ENCODE measurements at regions not wholly inside any gene's neighbourhood (a gene's known extent, or its start where the extent isn't known, plus 50 kb on each side); places are given as distances from the start of the nearest gene placed in this dataset.
A peak's percentile ranks its signal among the peaks of the same experiment; 100 is the strongest.

GRCh38 chr3:152175528-152175889, 93.2 kb upstream of the MBNL1 start:
- H3K4me3 Mint-ChIP-seq, result no peak overlapping the region
- H3K27me3 Mint-ChIP-seq (ENCODE audit: low read depth), result no peaks in the 10 kb centered on the region
- peaks cover 3% of the 10 kb centered on the region for H3K36me3 Mint-ChIP-seq (ENCODE audit: low read depth)
- H3K27ac Mint-ChIP-seq, result no peak overlapping the region
- peaks cover 2% of the 10 kb centered on the region for H3K9me3 Mint-ChIP-seq
- DNase-seq, result no peak
- intact Hi-C loops (cut with micrococcal nuclease), result no loop called here
- peaks cover 37% of the 10 kb centered on the region for H3K4me1 Mint-ChIP-seq (ENCODE audit: low read depth)
- CTCF ChIA-PET, result interaction anchor here (0.8 to 1.4 kb wide), 3 partner anchors 8 to 39 kb away, joined by 3 to 4 read pairs (median 3); no protein-coding TSS in a partner anchor

DNA sequence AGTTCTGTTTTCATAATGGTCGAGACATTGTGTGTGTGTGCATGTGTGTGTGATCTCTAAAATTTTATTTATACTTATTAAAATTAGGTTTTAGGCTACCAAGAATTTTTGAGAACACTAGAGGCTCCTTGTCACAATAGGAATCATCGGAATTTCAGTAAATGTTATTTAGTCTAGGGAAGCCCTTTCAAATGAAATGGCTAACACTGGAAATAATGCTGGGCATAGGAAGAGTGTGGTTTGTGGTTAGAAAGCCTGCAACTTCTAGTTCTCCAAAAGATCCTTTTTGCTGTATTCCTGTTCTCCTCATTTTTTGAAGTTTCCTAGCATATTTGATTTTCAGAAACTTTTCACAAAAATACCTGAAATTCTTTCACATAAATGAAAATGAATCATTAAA, 92.5 kb upstream of the MBNL1 start:
- DNase-seq, result no peak
- Mint-ChIP-seq H3K27ac (no peak overlapping the region), H3K4me1 (ENCODE audit: low read depth) (peaks cover 41% of the 10 kb centered on the region), H3K4me3 (no peak overlapping the region), H3K36me3 (ENCODE audit: low read depth) (peaks cover 3% of the 10 kb centered on the region), H3K27me3 (ENCODE audit: low read depth) (no peaks in the 10 kb centered on the region), H3K9me3 (no peaks in the 10 kb centered on the region)
- intact Hi-C loops (cut with micrococcal nuclease), result no loop called here
- CTCF ChIA-PET, result interaction anchor here (0.8 to 1.4 kb wide), 3 partner anchors 9 to 57 kb away, joined by 3 to 4 read pairs (median 3); no protein-coding TSS in a partner anchor

DNA sequence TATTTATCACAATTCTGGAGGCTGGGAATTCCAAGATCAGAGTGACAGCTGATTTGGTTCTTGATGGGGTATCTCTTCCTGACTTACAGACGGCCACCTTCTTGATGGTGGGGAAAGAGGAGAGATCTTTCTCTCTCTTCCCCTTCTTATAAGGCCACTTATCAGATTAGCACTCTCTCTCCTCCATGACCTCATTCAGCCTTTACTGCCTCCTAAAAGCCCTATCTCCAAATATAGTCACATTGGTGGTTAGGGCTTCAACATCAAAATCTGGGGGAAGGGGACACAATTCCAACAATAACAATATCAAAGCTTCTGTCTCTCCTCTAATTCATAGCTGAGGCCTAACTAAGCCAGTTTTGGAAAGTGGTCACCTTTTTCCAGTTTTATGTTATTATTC, 91.7 kb upstream of the MBNL1 start:
- Mint-ChIP-seq H3K36me3 (ENCODE audit: low read depth) (peaks cover 1% of the 10 kb centered on the region), H3K9me3 (no peaks in the 10 kb centered on the region), H3K4me3 (no peak overlapping the region), H3K4me1 (ENCODE audit: low read depth) (peaks cover 48% of the 10 kb centered on the region), H3K27ac (no peak overlapping the region), H3K27me3 (ENCODE audit: low read depth) (no peaks in the 10 kb centered on the region)
- CTCF ChIA-PET, result interaction anchor here (0.6 to 1.6 kb wide), 3 partner anchors 11 to 40 kb away, joined by 3 to 5 read pairs (median 4); no protein-coding TSS in a partner anchor
- no peak for DNase-seq
- intact Hi-C loops (cut with micrococcal nuclease), result no loop called here

DNA sequence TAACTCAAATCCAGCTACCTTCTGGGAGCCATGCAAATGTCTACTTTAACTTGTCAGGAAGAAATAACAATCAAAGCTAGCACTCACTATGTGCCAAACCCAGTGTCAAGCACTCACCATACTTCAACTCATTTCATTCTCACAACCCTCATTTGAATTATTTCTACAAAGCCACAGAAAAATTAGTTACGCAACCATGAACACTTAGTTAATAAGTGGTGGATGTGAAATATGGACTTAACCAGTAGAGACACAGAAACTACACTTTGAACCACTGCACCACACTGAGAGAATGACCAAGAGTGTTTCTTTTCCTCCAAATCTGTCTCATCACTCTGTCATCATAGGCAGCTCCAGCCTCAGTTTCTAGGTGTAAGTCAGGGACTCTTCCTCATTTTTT, 91.0 kb upstream of the MBNL1 start:
- Mint-ChIP-seq H3K27ac (no peak overlapping the region), H3K4me3 (no peak overlapping the region), H3K27me3 (ENCODE audit: low read depth) (no peaks in the 10 kb centered on the region), H3K4me1 (ENCODE audit: low read depth) (peaks cover 56% of the 10 kb centered on the region), H3K36me3 (ENCODE audit: low read depth) (no peaks in the 10 kb centered on the region), H3K9me3 (no peaks in the 10 kb centered on the region)
- intact Hi-C loops (cut with micrococcal nuclease), result loop anchor here (2.0 kb wide), 1 partner anchor 51 kb away; no protein-coding TSS in a partner anchor
- no peak for DNase-seq
- CTCF ChIA-PET, result interaction anchor here (0.8 to 1.6 kb wide), 3 partner anchors 11 to 105 kb away, joined by 3 to 7 read pairs (median 5); no protein-coding TSS in a partner anchor

- CTCF ChIA-PET, result interaction anchor here (0.6 to 2.9 kb wide), 31 partner anchors 8 to 343 kb away, joined by 3 to 24 read pairs (median 4); no protein-coding TSS in a partner anchor
- Mint-ChIP-seq H3K4me3 (peak overlapping the region; percentile 46), H3K27ac (peak overlapping the region; percentile 28), H3K9me3 (no peaks in the 10 kb centered on the region), H3K36me3 (ENCODE audit: low read depth) (no peaks in the 10 kb centered on the region), H3K4me1 (ENCODE audit: low read depth) (peaks cover 81% of the 10 kb centered on the region), H3K27me3 (ENCODE audit: low read depth) (no peaks in the 10 kb centered on the region)
- intact Hi-C loops (cut with micrococcal nuclease), result loop anchor here (1.0 to 2.0 kb wide), 4 partner anchors 85 to 341 kb away; partner anchors contain the start of gene MBNL1
- DNase-seq, result peak; percentile 80
Measured at GRCh38 chr3:152183473-152183872, 85.3 kb upstream of the MBNL1 start.

- intact Hi-C loops (cut with micrococcal nuclease), result loop anchor here (1.0 kb wide), 1 partner anchor 7 kb away; no protein-coding TSS in a partner anchor
- no peaks in the 10 kb centered on the region for H3K27me3 Mint-ChIP-seq (ENCODE audit: low read depth)
- CTCF ChIA-PET, result interaction anchor here (0.6 to 2.9 kb wide), 14 partner anchors 9 to 339 kb away, joined by 3 to 24 read pairs (median 3); no protein-coding TSS in a partner anchor
- H3K4me3 Mint-ChIP-seq, result no peak overlapping the region
- no peak overlapping the region for H3K27ac Mint-ChIP-seq
- DNase-seq, result no peak
- no peaks in the 10 kb centered on the region for H3K36me3 Mint-ChIP-seq (ENCODE audit: low read depth)
- H3K4me1 Mint-ChIP-seq (ENCODE audit: low read depth), result peaks cover 79% of the 10 kb centered on the region
- H3K9me3 Mint-ChIP-seq, result no peaks in the 10 kb centered on the region
Measured at GRCh38 chr3:152184971-152185686, 83.6 kb upstream of the MBNL1 start.

DNA sequence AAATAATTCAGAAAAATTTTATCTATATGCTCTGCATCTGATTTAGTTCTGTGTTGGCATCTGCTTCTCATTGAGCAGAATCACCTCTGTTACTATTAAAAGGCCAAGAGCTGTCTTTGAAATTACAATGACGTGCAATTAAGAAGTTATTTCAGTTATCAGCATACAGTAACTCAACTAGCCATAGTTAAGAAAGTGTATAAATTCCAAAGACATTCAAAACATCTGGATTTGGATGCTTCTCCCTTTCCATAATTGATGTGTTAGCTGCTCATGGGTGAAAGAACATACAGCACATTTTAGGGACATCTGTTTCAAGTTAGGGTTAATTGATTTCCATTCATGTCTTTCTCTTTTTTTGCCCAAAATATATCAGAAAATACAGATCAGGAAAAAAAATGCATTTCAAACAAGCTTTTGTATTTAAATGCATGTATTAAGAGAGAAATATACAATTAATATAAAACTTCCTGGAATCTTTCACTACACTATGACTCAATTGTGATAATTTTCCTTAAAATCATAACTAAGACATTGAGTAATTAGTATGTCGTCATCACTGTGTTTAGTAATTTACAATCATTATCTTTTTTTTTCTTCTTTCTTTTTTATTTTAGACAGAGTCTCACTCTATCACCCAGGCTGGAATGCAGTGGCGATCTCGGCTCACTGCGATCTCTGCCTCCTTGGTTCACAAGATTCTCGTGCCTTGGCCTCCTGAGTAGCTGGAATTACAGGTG, 82.7 kb upstream of the MBNL1 start:
- intact Hi-C loops (cut with micrococcal nuclease), result no loop called here
- CTCF ChIA-PET, result interaction anchor here (0.9 to 2.9 kb wide), 10 partner anchors 10 to 338 kb away, joined by 3 to 24 read pairs (median 3); no protein-coding TSS in a partner anchor

DNA sequence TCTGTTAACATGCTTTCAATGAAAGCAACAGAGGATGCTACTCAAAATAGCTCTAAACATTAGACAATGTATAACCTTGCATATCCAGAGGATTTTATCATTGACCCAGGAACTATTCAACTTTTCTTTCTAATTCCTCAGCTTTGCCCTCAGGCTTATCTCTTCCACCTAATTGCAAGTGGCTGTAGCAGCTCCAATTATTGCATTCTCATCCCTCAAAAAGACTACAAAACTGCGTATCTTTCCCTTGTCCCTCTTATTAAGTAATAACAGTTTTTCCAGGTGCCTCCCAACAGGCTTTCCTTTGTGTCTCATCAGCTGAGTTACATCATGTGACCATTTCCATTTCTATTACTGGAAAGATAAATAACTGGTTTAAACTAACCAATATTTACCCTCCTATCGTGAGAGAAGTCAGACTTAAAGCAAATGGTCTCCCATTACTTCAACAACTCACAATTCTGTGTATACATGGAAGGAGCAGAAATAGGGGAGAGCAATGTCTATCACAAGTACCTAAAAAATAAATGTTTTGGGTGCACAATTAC, 78.0 kb upstream of the MBNL1 start:
- DNase-seq, result no peak
- Mint-ChIP-seq H3K27me3 (ENCODE audit: low read depth) (no peaks in the 10 kb centered on the region), H3K27ac (peak overlapping the region; percentile 2), H3K4me1 (ENCODE audit: low read depth) (peaks cover 74% of the 10 kb centered on the region), H3K4me3 (no peak overlapping the region), H3K9me3 (no peaks in the 10 kb centered on the region), H3K36me3 (ENCODE audit: low read depth) (no peaks in the 10 kb centered on the region)
- intact Hi-C loops (cut with micrococcal nuclease), result loop anchor here (5.0 to 10.0 kb wide), 2 partner anchors 1588 to 1646 kb away; partner anchors contain the start of genes EIF2A, SELENOT and SERP1
- CTCF ChIA-PET, result interaction anchor here (0.7 to 1.2 kb wide), 4 partner anchors 12 to 65 kb away, joined by 3 to 7 read pairs (median 4); no protein-coding TSS in a partner anchor

More for the DNA sequence above, 82.7 kb upstream of the MBNL1 start:
- peaks cover 81% of the 10 kb centered on the region for H3K4me1 Mint-ChIP-seq (ENCODE audit: low read depth)
- H3K9me3 Mint-ChIP-seq, result no peaks in the 10 kb centered on the region
- H3K4me3 Mint-ChIP-seq, result no peak overlapping the region
- DNase-seq, result no peak
- H3K36me3 Mint-ChIP-seq (ENCODE audit: low read depth), result no peaks in the 10 kb centered on the region
- no peaks in the 10 kb centered on the region for H3K27me3 Mint-ChIP-seq (ENCODE audit: low read depth)
- no peak overlapping the region for H3K27ac Mint-ChIP-seq

DNA sequence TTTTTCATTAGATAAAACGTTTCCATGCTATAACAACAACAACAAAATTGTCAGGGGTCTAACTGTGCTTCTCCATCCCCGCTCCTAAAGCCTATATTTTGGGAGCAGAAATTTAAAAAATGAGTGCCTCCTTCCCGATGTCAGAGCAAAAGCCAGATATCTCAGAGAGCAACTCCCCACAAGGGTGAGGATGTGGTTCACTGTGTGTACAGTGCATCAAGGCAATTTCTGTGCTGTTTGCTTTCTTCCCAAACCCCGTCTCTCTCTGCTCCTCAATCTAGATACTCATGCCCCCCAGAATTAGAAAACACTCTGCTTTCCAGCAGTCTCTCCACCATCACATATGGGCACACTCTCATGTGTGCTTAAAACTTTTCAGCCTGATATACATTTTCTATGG, 76.7 kb upstream of the MBNL1 start:
- CTCF ChIA-PET, result interaction anchor here (0.7 to 2.0 kb wide), 5 partner anchors 8 to 93 kb away, joined by 3 to 17 read pairs (median 4); no protein-coding TSS in a partner anchor
- no peak for DNase-seq
- peak overlapping the region; percentile 56 for H3K4me3 Mint-ChIP-seq
- peak overlapping the region; percentile 72 for H3K27ac Mint-ChIP-seq
- intact Hi-C loops (cut with micrococcal nuclease), result loop anchor here (1.0 to 10.0 kb wide), 3 partner anchors 8 to 1647 kb away; partner anchors contain the start of genes EIF2A, SELENOT and SERP1
- no peaks in the 10 kb centered on the region for H3K9me3 Mint-ChIP-seq
- peaks cover 79% of the 10 kb centered on the region for H3K4me1 Mint-ChIP-seq (ENCODE audit: low read depth)
- H3K27me3 Mint-ChIP-seq (ENCODE audit: low read depth), result no peaks in the 10 kb centered on the region
- no peaks in the 10 kb centered on the region for H3K36me3 Mint-ChIP-seq (ENCODE audit: low read depth)

DNA sequence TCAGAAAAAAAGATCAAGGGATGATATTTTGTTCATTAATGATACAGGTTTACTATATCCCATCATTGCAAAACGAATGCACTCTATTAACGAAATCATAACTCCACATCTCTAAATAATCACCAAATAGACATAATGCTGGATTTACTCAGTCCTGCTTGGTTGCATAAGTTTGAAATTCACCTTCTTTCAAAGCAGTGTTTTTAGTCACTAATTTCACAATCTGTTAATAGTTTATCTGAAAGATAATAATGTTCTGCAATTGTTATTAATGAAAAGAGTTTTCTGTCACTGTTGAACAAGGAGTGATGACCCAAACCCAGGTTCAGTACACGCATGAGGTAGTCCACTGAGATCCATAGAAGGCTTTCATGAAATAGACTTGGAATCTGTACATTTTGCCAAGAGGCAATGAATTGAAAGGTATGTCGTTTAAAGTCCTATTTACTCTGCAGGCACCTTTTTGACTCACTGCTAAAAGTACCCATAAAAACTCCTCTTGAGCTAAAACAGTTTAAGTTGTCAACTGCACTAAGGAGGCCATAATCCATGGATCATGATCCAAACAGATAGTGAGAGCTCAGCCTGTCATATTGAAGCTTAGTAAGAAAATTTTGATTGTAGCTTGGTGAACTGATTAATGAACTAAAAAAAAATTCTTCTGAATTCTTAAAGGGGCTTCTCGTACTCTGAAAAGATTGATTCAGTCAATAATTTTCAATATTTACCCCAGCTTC, 75.6 kb upstream of the MBNL1 start:
- Mint-ChIP-seq H3K4me3 (peak overlapping the region; percentile 72), H3K27me3 (ENCODE audit: low read depth) (no peaks in the 10 kb centered on the region), H3K4me1 (ENCODE audit: low read depth) (peaks cover 80% of the 10 kb centered on the region), H3K9me3 (no peaks in the 10 kb centered on the region), H3K36me3 (ENCODE audit: low read depth) (no peaks in the 10 kb centered on the region), H3K27ac (peak overlapping the region; percentile 88)
- no peak for DNase-seq
- CTCF ChIA-PET, result interaction anchor here (0.7 to 2.0 kb wide), 8 partner anchors 9 to 92 kb away, joined by 3 to 17 read pairs (median 4); no protein-coding TSS in a partner anchor
- intact Hi-C loops (cut with micrococcal nuclease), result loop anchor here (1.0 to 10.0 kb wide), 6 partner anchors 9 to 1648 kb away; partner anchors contain the start of genes EIF2A, SELENOT and SERP1

- DNase-seq, result peak; percentile 57
- H3K27ac Mint-ChIP-seq, result peak overlapping the region; percentile 88
- no peaks in the 10 kb centered on the region for H3K9me3 Mint-ChIP-seq
Measured at GRCh38 chr3:152193673-152194267, 75.0 kb upstream of the MBNL1 start.

More at GRCh38 chr3:152193673-152194267, 75.0 kb upstream of the MBNL1 start:
- intact Hi-C loops (cut with micrococcal nuclease), result loop anchor here (1.0 to 10.0 kb wide), 6 partner anchors 11 to 1649 kb away; partner anchors contain the start of genes EIF2A, SELENOT and SERP1
- no peaks in the 10 kb centered on the region for H3K36me3 Mint-ChIP-seq (ENCODE audit: low read depth)
- CTCF ChIA-PET, result interaction anchor here (1.4 to 2.0 kb wide), 5 partner anchors 10 to 61 kb away, joined by 3 to 17 read pairs (median 5); no protein-coding TSS in a partner anchor
- H3K4me1 Mint-ChIP-seq (ENCODE audit: low read depth), result peaks cover 82% of the 10 kb centered on the region
- H3K27me3 Mint-ChIP-seq (ENCODE audit: low read depth), result no peaks in the 10 kb centered on the region
- H3K4me3 Mint-ChIP-seq, result peak overlapping the region; percentile 72
